Endothelial cell of umbilical vein (primary cell): ENCODE measurements at regions not wholly inside any gene's neighbourhood (a gene's known extent, or its start where the extent isn't known, plus 50 kb on each side); places are given as distances from the start of the nearest gene placed in this dataset.

ENCODE experiments used
- CTCF ChIP-seq, 2 donors: IDR thresholded peaks; 1 replicate in 1 of 2; 2 replicates in 1 of 2; pipeline ENCODE4 v1.5.1; 2011; ENCODE audit warnings: low read length in 2 of 2, mild to moderate bottlenecking in 2 of 2, moderate library complexity in 2 of 2, control low read depth in 1 of 2, inconsistent platforms in 1 of 2, low read depth in 1 of 2; ENCODE audit not compliant: insufficient read depth in 1 of 2; ENCODE audit errors: extremely low read depth in 1 of 2
- EZH2 ChIP-seq: IDR thresholded peaks from 2 replicates; pipeline ENCODE4 v1.6.1; 2012; ENCODE audit warnings: borderline replicate concordance, low read depth, mild to moderate bottlenecking, moderate library complexity, low read length, inconsistent platforms; ENCODE audit not compliant: severe bottlenecking
- FOS ChIP-seq: IDR thresholded peaks from 2 replicates; pipeline ENCODE4 v1.6.1; 2011; ENCODE audit warnings: mild to moderate bottlenecking, low read length, moderate library complexity, borderline replicate concordance; ENCODE audit not compliant: insufficient read depth
- JUN ChIP-seq: IDR thresholded peaks from 2 replicates; pipeline ENCODE4 v1.6.1; 2011; ENCODE audit warnings: borderline replicate concordance, low read depth; ENCODE audit not compliant: insufficient read length, insufficient read depth
- MAX ChIP-seq: IDR thresholded peaks from 2 replicates; pipeline ENCODE4 v1.6.1; 2011; ENCODE audit not compliant: insufficient read depth, insufficient read length
- MYC ChIP-seq: IDR thresholded peaks from one replicate; pipeline ENCODE4 v1.6.1; 2011; ENCODE audit warnings: mild to moderate bottlenecking, low read depth, low read length
- POLR2A ChIP-seq: IDR thresholded peaks from 2 replicates; pipeline ENCODE4 v1.6.1; 2012; ENCODE audit warnings: low read depth, mild to moderate bottlenecking, control low read depth, low read length
- POLR2AphosphoS5 ChIP-seq: IDR thresholded peaks from 2 replicates; pipeline ENCODE4 v1.6.1; 2012; ENCODE audit warnings: low read depth, mild to moderate bottlenecking, control low read depth, low read length, moderate library complexity; ENCODE audit not compliant: insufficient read depth

- TF ChIP-seq CTCF (IDR thresholded peaks at IDR 0.05; ENCODE audit: extremely low read depth in 1 of 2, insufficient read depth in 1 of 2, low read depth in 1 of 2, low read length in 2 of 2) (no peak), POLR2A (no peak), MYC (no peak), MAX (no peak), EZH2 (no peak), POLR2AphosphoS5 (no peak), JUN (no peak), FOS (no peak)
Measured at GRCh38 chr1:189046127-189046526, 1431.5 kb downstream of the BRINP3 start.
